ENCODE measurements at regions not wholly inside any gene's neighbourhood (a gene's known extent, or its start where the extent isn't known, plus 50 kb on each side); places are given as distances from the start of the nearest gene placed in this dataset.

GRCh38 chr3:79848876-79849275 is 81.1 kb upstream of the ROBO1 start:
- Histone ChIP-seq H3K4me1 (no peaks in the 10 kb centered on the region), H3K4me3 (no peak overlapping the region), H3K36me3 (no peaks in the 10 kb centered on the region), H3K27me3 (no peaks in the 10 kb centered on the region), H3K9me3 (no peaks in the 10 kb centered on the region), H3K27ac (no peak overlapping the region)
- TF ChIP-seq, protein P1, sequence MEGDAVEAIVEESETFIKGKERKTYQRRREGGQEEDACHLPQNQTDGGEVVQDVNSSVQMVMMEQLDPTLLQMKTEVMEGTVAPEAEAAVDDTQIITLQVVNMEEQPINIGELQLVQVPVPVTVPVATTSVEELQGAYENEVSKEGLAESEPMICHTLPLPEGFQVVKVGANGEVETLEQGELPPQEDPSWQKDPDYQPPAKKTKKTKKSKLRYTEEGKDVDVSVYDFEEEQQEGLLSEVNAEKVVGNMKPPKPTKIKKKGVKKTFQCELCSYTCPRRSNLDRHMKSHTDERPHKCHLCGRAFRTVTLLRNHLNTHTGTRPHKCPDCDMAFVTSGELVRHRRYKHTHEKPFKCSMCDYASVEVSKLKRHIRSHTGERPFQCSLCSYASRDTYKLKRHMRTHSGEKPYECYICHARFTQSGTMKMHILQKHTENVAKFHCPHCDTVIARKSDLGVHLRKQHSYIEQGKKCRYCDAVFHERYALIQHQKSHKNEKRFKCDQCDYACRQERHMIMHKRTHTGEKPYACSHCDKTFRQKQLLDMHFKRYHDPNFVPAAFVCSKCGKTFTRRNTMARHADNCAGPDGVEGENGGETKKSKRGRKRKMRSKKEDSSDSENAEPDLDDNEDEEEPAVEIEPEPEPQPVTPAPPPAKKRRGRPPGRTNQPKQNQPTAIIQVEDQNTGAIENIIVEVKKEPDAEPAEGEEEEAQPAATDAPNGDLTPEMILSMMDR (IDR thresholded peaks at IDR 0.05): no peak
- TF ChIP-seq POLR2A (IDR thresholded peaks at IDR 0.05) (no peak), EP300 (IDR thresholded peaks at IDR 0.05) (no peak), POLR2AphosphoS5 (IDR thresholded peaks at IDR 0.05) (no peak)
- WGBS: 87% methylated on average over 4 of the region's 4 CpGs
- no peak for DNase-seq (ENCODE audit: low spot score in 2 of 2)

GRCh38 chr3:79847928-79848327 is 80.1 kb upstream of the ROBO1 start:
- 58% methylated on average over 3 of the region's 3 CpGs for WGBS
- H3K4me3 ChIP-seq: no peak overlapping the region
- no peak for TF ChIP-seq EP300 (IDR thresholded peaks at IDR 0.05)
- TF ChIP-seq, protein P1 (IDR thresholded peaks at IDR 0.05): no peak

DNA sequence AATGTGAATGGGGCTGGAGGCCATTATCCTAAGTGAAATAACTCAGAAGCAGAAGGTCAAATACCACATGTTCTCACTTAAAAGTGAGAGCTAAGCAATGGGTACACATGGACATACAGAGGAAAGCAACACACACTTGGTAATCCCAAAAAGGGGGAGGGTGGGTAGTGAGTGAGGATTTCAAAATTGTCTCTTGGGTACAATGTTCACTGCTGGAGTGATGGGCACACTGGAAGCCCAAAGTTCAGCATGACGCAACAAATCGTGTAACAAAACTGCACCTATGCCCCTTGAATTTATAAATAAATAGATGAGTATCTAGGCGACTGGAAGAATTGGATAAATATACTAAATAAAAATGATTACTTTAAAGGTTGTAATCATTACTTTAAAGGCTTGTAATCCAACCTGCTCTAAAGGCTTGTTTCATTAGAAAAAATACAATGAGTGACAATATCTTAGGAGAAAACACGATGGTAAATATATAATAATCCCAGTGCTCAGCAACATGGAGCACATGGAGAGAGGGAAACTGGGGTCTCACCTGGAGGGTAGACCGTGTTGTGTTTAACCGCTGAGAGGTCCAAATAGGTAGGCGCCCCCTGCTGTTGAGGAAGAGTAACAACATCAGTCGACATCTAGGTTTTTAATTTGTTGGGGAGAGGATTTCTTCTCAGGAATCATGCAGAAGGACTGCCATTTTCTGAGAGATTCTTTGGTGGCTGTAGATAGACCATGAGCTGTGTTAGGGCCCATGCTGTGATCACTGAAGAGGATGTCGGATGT is 78.5 kb upstream of the ROBO1 start:
- DNase-seq (ENCODE audit: low spot score in 2 of 2): no peak
- TF ChIP-seq POLR2AphosphoS5 (IDR thresholded peaks at IDR 0.05) (no peak), POLR2A (IDR thresholded peaks at IDR 0.05) (no peak), EP300 (IDR thresholded peaks at IDR 0.05) (no peak)
- TF ChIP-seq, protein P1 (IDR thresholded peaks at IDR 0.05): no peak
- Histone ChIP-seq H3K4me1 (no peaks in the 10 kb centered on the region), H3K27ac (no peak overlapping the region), H3K27me3 (no peaks in the 10 kb centered on the region), H3K9me3 (peaks cover 3% of the 10 kb centered on the region), H3K4me3 (no peak overlapping the region), H3K36me3 (no peaks in the 10 kb centered on the region)
- 76% methylated on average over 9 of the region's 9 CpGs for WGBS

More at GRCh38 chr3:79847928-79848327, 80.1 kb upstream of the ROBO1 start:
- no peaks in the 10 kb centered on the region for H3K4me1 ChIP-seq
- DNase-seq (ENCODE audit: low spot score in 2 of 2): no peak
- no peak overlapping the region for H3K27ac ChIP-seq
- no peaks in the 10 kb centered on the region for H3K36me3 ChIP-seq
- H3K9me3 ChIP-seq: no peaks in the 10 kb centered on the region
- H3K27me3 ChIP-seq: no peaks in the 10 kb centered on the region

DNA sequence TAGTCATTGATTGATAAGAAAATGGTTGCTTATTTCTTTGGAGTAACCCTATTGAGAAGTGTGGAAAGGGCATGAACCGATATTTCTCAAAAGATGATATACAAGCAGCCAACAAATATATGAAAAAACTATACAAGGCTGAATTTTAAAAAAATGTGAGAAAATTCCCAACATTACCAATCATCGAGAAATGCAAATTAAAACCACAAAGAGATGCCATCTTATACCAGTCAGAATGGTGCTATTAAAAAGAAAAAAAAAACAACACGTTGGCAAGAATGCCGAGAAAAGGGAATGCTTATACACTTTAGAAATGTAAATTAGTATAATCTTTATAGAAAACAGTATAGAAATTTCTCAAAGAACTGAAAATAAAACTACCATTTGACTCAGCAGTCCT is 77.7 kb upstream of the ROBO1 start:
- no peak for TF ChIP-seq EP300 (IDR thresholded peaks at IDR 0.05)
- no peak for TF ChIP-seq POLR2A (IDR thresholded peaks at IDR 0.05)
- TF ChIP-seq, protein P1 (IDR thresholded peaks at IDR 0.05): no peak
- TF ChIP-seq POLR2AphosphoS5 (IDR thresholded peaks at IDR 0.05): no peak
- no peaks in the 10 kb centered on the region for H3K36me3 ChIP-seq
- H3K9me3 ChIP-seq: peaks cover 3% of the 10 kb centered on the region
- 87% methylated on average over 4 of the region's 4 CpGs for WGBS
- no peaks in the 10 kb centered on the region for H3K27me3 ChIP-seq
- DNase-seq (ENCODE audit: low spot score in 2 of 2): no peak
- no peaks in the 10 kb centered on the region for H3K4me1 ChIP-seq
- no peak overlapping the region for H3K27ac ChIP-seq
- no peak overlapping the region for H3K4me3 ChIP-seq

DNA sequence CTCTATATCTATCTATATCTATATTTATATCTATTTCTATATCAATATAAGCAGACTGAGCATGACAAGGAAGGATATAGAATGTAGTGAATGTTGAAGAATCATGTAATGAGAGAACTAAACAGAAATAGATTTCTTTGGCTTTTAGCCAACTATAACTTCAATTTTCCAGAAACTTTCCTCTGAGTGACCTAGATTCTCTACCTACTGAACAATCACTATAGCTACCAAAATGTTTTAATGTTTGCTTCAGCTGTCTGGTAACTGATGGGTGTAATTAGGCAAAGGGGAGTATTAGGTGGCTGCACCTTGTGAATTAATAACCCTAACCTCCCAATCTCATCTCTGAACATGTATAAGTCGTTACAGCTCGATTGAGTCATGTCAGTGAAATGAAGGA is 76.4 kb upstream of the ROBO1 start:
- 55% methylated on average over 2 of the region's 2 CpGs for WGBS
- Histone ChIP-seq H3K4me3 (no peak overlapping the region), H3K27ac (no peak overlapping the region), H3K4me1 (no peaks in the 10 kb centered on the region), H3K36me3 (no peaks in the 10 kb centered on the region), H3K9me3 (peaks cover 3% of the 10 kb centered on the region), H3K27me3 (no peaks in the 10 kb centered on the region)
- TF ChIP-seq POLR2A (IDR thresholded peaks at IDR 0.05) (no peak), EP300 (IDR thresholded peaks at IDR 0.05) (no peak), POLR2AphosphoS5 (IDR thresholded peaks at IDR 0.05) (no peak)
- TF ChIP-seq, protein P1 (IDR thresholded peaks at IDR 0.05): no peak
- no peak for DNase-seq (ENCODE audit: low spot score in 2 of 2)

All from suprapubic skin (tissue), 4 donors.